GM19463 (cell line): ENCODE measurements at regions not wholly inside any gene's neighbourhood (a gene's known extent, or its start where the extent isn't known, plus 50 kb on each side); places are given as distances from the start of the nearest gene placed in this dataset.

ENCODE experiments used
- ATAC-seq: cut with Tn5 transposase; IDR thresholded peaks from one replicate; pipeline ENCODE4 v1.9.1; 2021; ENCODE audit warnings: mild to moderate bottlenecking, moderate library complexity; ENCODE audit not compliant: unreplicated experiment

GRCh38 chr11:116107229-116107628, 603.0 kb upstream of the CADM1 start:
- ATAC-seq: no peak

- ATAC-seq: no peak
Observed at GRCh38 chr11:116104498-116105174, 600.4 kb upstream of the CADM1 start.

GRCh38 chr11:116101902-116102301, 597.7 kb upstream of the CADM1 start:
- ATAC-seq: no peak

GRCh38 chr11:116100016-116100415, 595.8 kb upstream of the CADM1 start:
- ATAC-seq: no peak

GRCh38 chr11:116099541-116099940, 595.3 kb upstream of the CADM1 start:
- ATAC-seq: no peak

GRCh38 chr11:116096272-116096995, 592.2 kb upstream of the CADM1 start:
- no peak for ATAC-seq

GRCh38 chr11:116093481-116094270, 589.5 kb upstream of the CADM1 start:
- no peak for ATAC-seq

- ATAC-seq: no peak
Observed at GRCh38 chr11:116093065-116093464, 588.9 kb upstream of the CADM1 start.

GRCh38 chr11:116086426-116086825, 582.2 kb upstream of the CADM1 start:
- ATAC-seq: no peak

GRCh38 chr11:116085031-116085635, 580.9 kb upstream of the CADM1 start:
- ATAC-seq: no peak

GRCh38 chr11:116084511-116084910, 580.3 kb upstream of the CADM1 start:
- ATAC-seq: no peak

- ATAC-seq: no peak
Observed at GRCh38 chr11:116082256-116082655, 578.0 kb upstream of the CADM1 start.

GRCh38 chr11:116079580-116079979, 575.4 kb upstream of the CADM1 start:
- no peak for ATAC-seq

GRCh38 chr11:116078101-116078591, 573.9 kb upstream of the CADM1 start:
- ATAC-seq: no peak

GRCh38 chr11:116077092-116077491, 572.9 kb upstream of the CADM1 start:
- ATAC-seq: no peak

- peak; percentile 84 for ATAC-seq
Observed at GRCh38 chr11:116073854-116074837, 569.9 kb upstream of the CADM1 start.

- no peak for ATAC-seq
Observed at GRCh38 chr11:116072601-116073410, 568.6 kb upstream of the CADM1 start.

GRCh38 chr11:116072133-116072532, 567.9 kb upstream of the CADM1 start:
- ATAC-seq: no peak

GRCh38 chr11:116071241-116071640, 567.0 kb upstream of the CADM1 start:
- ATAC-seq: no peak
